GM12892 (cell line): ENCODE measurements at regions not wholly inside any gene's neighbourhood (a gene's known extent, or its start where the extent isn't known, plus 50 kb on each side); places are given as distances from the start of the nearest gene placed in this dataset.

Experiments used
- POLR2A ChIP-seq: IDR thresholded peaks from 2 replicates; pipeline ENCODE4 v1.6.1; 2011; ENCODE audit warnings: low read depth, low read length, control low read depth
- POLR2AphosphoS5 ChIP-seq: IDR thresholded peaks from 2 replicates; pipeline ENCODE4 v1.6.1; 2011; ENCODE audit warnings: low read depth, low read length, control low read depth

GRCh38 chr1:38672692-38673091 is 186.9 kb downstream of the RRAGC start:
- no peak for TF ChIP-seq POLR2A
- TF ChIP-seq POLR2AphosphoS5, result no peak
